Lower lobe of right lung (tissue), 2 donors: ENCODE measurements at regions not wholly inside any gene's neighbourhood (a gene's known extent, or its start where the extent isn't known, plus 50 kb on each side); places are given as distances from the start of the nearest gene placed in this dataset.

ENCODE experiments used
- ATAC-seq, 2 donors: fragments of 200-7000 bp; cut with Tn5 transposase; one replicate each; pipeline ENCODE4 v1.9.1; 2020 to 2022; ENCODE audit warnings: mild to moderate bottlenecking in 2 of 2, moderate library complexity in 2 of 2
- DNase-seq: peaks from one replicate; pipeline ENCODE4 v3.0.0-alpha.2; 2020
- H3K27ac ChIP-seq: fragments of 200-600 bp; one replicate; pipeline ENCODE4 v1.8.0; 2022
- H3K27me3 ChIP-seq: fragments of 200-600 bp; one replicate; pipeline ENCODE4 v1.8.0; 2022; ENCODE audit warnings: low read depth
- H3K36me3 ChIP-seq: fragments of 200-600 bp; one replicate; pipeline ENCODE4 v1.8.0; 2022; ENCODE audit warnings: mild to moderate bottlenecking
- H3K4me1 ChIP-seq: fragments of 200-600 bp; one replicate; pipeline ENCODE4 v1.8.0; 2022
- H3K4me3 ChIP-seq: fragments of 200-600 bp; one replicate; pipeline ENCODE4 v1.8.0; 2022; ENCODE audit warnings: mild to moderate bottlenecking
- H3K9me3 ChIP-seq: fragments of 200-600 bp; one replicate; pipeline ENCODE4 v1.8.0; 2022
- CTCF ChIP-seq: fragments of 200-600 bp; IDR thresholded peaks from one replicate; pipeline ENCODE4 v1.8.0; 2022; ENCODE audit warnings: antibody characterized with exemption, mild to moderate bottlenecking
- intact Hi-C: fragments of 100-400 bp; cut with DNase I; formaldehyde crosslinking; loops from one replicate; pipeline ENCODE4 v1.11.0; 2022
- donor health status: DM: no; HTN: yes; CAD: no; lungs with severe emphysema.

GRCh38 chr1:10863886-10864285 lies 67.4 kb upstream of the CASZ1 start:
- Histone ChIP-seq H3K4me1 (peaks cover 16% of the 10 kb centered on the region), H3K9me3 (no peaks in the 10 kb centered on the region), H3K4me3 (no peak overlapping the region), H3K27me3 (peaks cover 29% of the 10 kb centered on the region), H3K36me3 (no peaks in the 10 kb centered on the region), H3K27ac (no peak overlapping the region)
- DNase-seq (no peak), ATAC-seq (no peak)
- intact Hi-C loops = loop anchor here (10.0 kb wide), 1 partner anchor 349 kb away; no protein-coding TSS in a partner anchor
- TF ChIP-seq CTCF = no peak

GRCh38 chr1:10864776-10865175 lies 68.3 kb upstream of the CASZ1 start:
- no peak for ATAC-seq

GRCh38 chr1:10865518-10866320 lies 69.3 kb upstream of the CASZ1 start:
- no peak for TF ChIP-seq CTCF
- no peak overlapping the region for H3K4me3 ChIP-seq
- H3K27ac ChIP-seq = no peak overlapping the region
- intact Hi-C loops = loop anchor here (10.0 kb wide), 1 partner anchor 351 kb away; no protein-coding TSS in a partner anchor
- DNase-seq = no peak
- no peaks in the 10 kb centered on the region for H3K9me3 ChIP-seq
- no peaks in the 10 kb centered on the region for H3K36me3 ChIP-seq
- no peak for ATAC-seq
- H3K27me3 ChIP-seq = peaks cover 35% of the 10 kb centered on the region
- peaks cover 16% of the 10 kb centered on the region for H3K4me1 ChIP-seq

More at GRCh38 chr1:10864776-10865175, 68.3 kb upstream of the CASZ1 start:
- Histone ChIP-seq H3K9me3 (no peaks in the 10 kb centered on the region), H3K4me3 (no peak overlapping the region), H3K27me3 (peaks cover 31% of the 10 kb centered on the region), H3K4me1 (peaks cover 16% of the 10 kb centered on the region), H3K27ac (no peak overlapping the region), H3K36me3 (no peaks in the 10 kb centered on the region)
- intact Hi-C loops = loop anchor here (10.0 kb wide), 1 partner anchor 350 kb away; no protein-coding TSS in a partner anchor
- no peak for DNase-seq
- TF ChIP-seq CTCF = no peak

GRCh38 chr1:10866321-10867093 lies 70.1 kb upstream of the CASZ1 start:
- no peaks in the 10 kb centered on the region for H3K9me3 ChIP-seq
- DNase-seq = no peak
- no peaks in the 10 kb centered on the region for H3K36me3 ChIP-seq
- TF ChIP-seq CTCF = no peak
- peaks cover 35% of the 10 kb centered on the region for H3K27me3 ChIP-seq
- H3K27ac ChIP-seq = no peak overlapping the region
- intact Hi-C loops = loop anchor here (10.0 kb wide), 1 partner anchor 352 kb away; no protein-coding TSS in a partner anchor
- peaks cover 16% of the 10 kb centered on the region for H3K4me1 ChIP-seq
- peak in 1 of 2 donors; percentile 40 for ATAC-seq
- peak overlapping the region; percentile 36 for H3K4me3 ChIP-seq

DNA sequence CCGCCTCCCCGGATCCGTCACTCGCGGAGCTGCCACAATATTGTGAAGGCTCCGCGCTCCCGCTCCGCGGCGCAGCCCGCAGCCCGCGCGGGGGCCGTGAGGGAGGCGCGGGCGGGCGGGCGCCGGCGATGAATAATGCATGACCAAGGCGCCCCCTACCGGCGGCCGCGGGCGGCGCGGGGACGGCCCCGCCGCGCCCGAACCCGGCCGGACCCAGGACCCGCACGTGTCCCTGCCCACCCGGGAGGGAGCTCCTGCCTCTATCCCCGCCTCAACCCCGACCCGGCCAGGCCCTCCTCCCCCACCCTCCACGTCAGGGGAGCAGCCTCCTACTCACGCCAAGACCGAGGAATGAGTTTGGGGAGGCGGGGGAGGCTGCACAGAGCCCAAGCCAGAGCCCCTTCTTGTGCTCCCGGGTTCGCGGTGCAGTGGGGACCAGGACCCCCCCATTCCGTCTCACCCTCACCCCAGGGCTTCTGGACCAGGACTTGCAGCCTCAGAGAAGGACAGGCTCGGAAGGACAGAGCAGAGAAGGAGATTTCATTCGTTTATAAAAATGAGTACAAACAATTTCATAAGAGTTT lies 70.8 kb upstream of the CASZ1 start:
- peaks cover 16% of the 10 kb centered on the region for H3K4me1 ChIP-seq
- H3K9me3 ChIP-seq = no peaks in the 10 kb centered on the region
- H3K36me3 ChIP-seq = no peaks in the 10 kb centered on the region
- peak; percentile 91 to 92 for ATAC-seq
- H3K27ac ChIP-seq = no peak overlapping the region
- H3K4me3 ChIP-seq = peak overlapping the region; percentile 36
- peak; percentile 74 for DNase-seq
- H3K27me3 ChIP-seq = peaks cover 35% of the 10 kb centered on the region
- TF ChIP-seq CTCF = peak; percentile 68
- intact Hi-C loops = loop anchor here (10.0 kb wide), 1 partner anchor 352 kb away; no protein-coding TSS in a partner anchor
